ENCODE measurements at regions not wholly inside any gene's neighbourhood (a gene's known extent, or its start where the extent isn't known, plus 50 kb on each side); places are given as distances from the start of the nearest gene placed in this dataset.

DNA sequence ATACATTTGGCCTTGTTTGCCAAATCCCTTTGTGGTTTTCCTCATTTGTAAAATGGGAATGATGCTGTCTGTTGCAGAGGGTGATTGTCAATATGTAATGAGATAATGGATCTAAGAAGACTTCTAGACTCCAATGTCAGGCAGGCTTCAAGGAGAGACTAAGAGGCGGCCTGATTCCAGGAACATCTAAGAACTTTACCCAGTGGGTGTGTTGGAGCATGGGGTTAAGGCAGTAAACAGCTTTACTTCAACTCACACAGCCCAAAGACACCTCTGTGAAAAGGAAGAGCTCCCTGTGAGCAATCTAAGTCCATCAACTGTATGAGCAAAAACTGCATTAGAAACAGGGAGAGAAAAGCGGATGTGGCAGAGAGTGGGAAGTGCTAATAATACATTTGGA is 560.6 kb downstream of the PDCD6IP start:
- Mint-ChIP-seq H3K27me3 (no peaks in the 10 kb centered on the region), H3K4me3 (no peak overlapping the region), H3K36me3 (ENCODE audit: low read depth) (no peaks in the 10 kb centered on the region), H3K4me1 (ENCODE audit: low read depth) (peaks cover 4% of the 10 kb centered on the region), H3K27ac (no peak overlapping the region), H3K9me3 (no peaks in the 10 kb centered on the region)

DNA sequence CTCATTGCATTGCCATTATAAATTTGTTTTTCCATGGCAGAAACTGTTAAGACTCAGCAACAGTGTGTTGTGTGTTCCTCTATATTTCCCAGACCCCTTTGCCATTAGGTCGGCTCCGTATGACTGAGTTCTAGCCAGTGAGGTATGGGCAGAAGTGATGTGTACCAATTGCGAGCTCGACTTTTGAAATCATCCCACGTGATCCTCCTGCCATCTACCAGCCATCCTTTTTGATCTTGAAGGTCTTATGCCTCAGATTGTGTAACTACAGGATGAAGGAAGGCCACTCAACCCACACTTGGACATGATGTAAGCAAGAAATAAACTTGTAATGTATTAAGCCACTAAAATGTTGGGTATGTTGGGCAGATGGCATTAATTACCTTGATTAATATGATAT is 562.3 kb downstream of the PDCD6IP start:
- H3K36me3 Mint-ChIP-seq (ENCODE audit: low read depth) = no peaks in the 10 kb centered on the region
- no peak overlapping the region for H3K27ac Mint-ChIP-seq
- no peaks in the 10 kb centered on the region for H3K27me3 Mint-ChIP-seq
- no peaks in the 10 kb centered on the region for H3K9me3 Mint-ChIP-seq
- no peak overlapping the region for H3K4me3 Mint-ChIP-seq
- peaks cover 4% of the 10 kb centered on the region for H3K4me1 Mint-ChIP-seq (ENCODE audit: low read depth)

DNA sequence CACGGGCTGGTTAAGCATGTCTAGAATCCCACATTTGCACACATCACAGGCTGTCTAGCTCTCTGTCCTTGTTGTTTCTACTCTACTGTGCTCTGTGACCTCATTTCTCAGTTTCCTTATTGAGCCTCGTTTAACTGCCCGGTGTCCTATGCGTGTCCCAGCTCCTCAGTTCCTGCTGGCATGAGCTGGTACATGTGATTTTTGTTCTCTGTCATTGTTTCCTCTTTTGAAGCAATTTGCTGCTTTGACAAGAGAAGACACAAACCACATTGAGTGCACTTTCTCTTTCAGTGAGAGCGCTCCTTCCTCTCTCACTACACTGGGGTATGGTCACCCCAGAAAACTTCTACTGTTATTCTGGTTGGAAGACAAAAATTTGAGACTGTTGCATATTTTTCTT is 563.5 kb downstream of the PDCD6IP start:
- no peaks in the 10 kb centered on the region for H3K27me3 Mint-ChIP-seq
- no peak overlapping the region for H3K4me3 Mint-ChIP-seq
- H3K27ac Mint-ChIP-seq = no peak overlapping the region
- H3K9me3 Mint-ChIP-seq = no peaks in the 10 kb centered on the region
- H3K4me1 Mint-ChIP-seq (ENCODE audit: low read depth) = peaks cover 4% of the 10 kb centered on the region
- no peaks in the 10 kb centered on the region for H3K36me3 Mint-ChIP-seq (ENCODE audit: low read depth)

DNA sequence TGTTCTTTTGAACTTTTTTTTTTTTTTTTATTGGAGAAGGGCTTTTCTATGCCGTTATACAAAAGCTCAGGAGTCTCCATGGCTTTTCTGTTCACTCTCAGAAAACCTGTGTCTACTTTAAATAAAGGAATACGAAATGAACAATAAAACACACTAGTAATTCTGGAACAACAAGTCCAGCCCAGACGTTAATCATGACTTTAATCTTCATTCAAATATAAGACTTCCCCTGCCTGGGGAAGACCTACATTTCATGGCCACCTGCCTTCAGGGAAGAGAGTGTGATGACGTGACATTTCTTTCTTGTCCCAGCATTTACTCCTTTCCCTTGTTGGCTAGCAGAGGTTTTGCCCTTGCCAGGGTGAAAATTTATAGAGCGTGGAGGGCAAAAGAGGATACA is 564.5 kb downstream of the PDCD6IP start:
- no peak overlapping the region for H3K27ac Mint-ChIP-seq
- H3K27me3 Mint-ChIP-seq = no peaks in the 10 kb centered on the region
- peaks cover 4% of the 10 kb centered on the region for H3K4me1 Mint-ChIP-seq (ENCODE audit: low read depth)
- H3K36me3 Mint-ChIP-seq (ENCODE audit: low read depth) = no peaks in the 10 kb centered on the region
- no peaks in the 10 kb centered on the region for H3K9me3 Mint-ChIP-seq
- H3K4me3 Mint-ChIP-seq = no peak overlapping the region

DNA sequence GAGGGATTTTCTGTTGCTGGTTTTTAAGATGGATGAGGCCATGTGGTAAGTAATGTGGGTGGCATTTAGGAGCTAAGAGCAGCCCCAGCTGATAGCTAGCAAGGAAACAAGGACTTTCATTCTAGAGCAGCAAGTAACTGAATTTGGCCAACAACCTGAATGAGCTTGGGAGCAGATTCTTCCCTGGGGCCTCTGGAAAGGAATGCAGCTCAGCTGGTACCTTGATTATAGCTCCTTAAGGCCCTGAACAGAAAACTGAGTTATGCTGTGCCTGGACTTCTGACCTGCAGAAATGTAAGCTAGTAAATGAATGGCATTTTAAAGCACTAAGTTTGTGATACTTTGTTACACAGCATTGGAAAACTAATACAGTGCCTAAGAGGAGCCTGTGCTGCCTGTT is 565.5 kb downstream of the PDCD6IP start:
- H3K9me3 Mint-ChIP-seq = no peaks in the 10 kb centered on the region
- H3K27ac Mint-ChIP-seq = no peak overlapping the region
- H3K36me3 Mint-ChIP-seq (ENCODE audit: low read depth) = no peaks in the 10 kb centered on the region
- H3K27me3 Mint-ChIP-seq = no peaks in the 10 kb centered on the region
- H3K4me3 Mint-ChIP-seq = no peak overlapping the region
- peaks cover 4% of the 10 kb centered on the region for H3K4me1 Mint-ChIP-seq (ENCODE audit: low read depth)

DNA sequence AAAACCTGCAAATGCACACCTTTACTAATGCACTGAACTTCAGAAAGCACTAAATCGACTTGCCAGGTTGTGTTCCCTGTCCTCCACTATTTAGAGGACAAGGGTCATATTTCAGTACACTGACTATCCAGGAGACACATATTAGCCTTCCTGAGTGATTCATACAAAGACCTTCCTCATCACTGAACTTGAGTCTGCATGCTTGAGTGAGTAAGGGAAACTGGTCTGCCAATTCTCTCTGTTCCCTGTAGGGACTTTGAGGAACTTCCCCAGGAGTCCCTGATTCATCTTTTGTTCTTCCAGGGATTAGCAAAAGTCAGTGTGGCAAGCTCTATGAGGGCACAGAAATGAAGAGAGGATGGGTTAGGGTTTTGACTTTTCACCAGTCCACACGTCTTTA is 565.9 kb downstream of the PDCD6IP start:
- Mint-ChIP-seq H3K9me3 (no peaks in the 10 kb centered on the region), H3K27ac (no peak overlapping the region), H3K4me3 (no peak overlapping the region), H3K4me1 (ENCODE audit: low read depth) (peaks cover 4% of the 10 kb centered on the region), H3K36me3 (ENCODE audit: low read depth) (no peaks in the 10 kb centered on the region), H3K27me3 (no peaks in the 10 kb centered on the region)

DNA sequence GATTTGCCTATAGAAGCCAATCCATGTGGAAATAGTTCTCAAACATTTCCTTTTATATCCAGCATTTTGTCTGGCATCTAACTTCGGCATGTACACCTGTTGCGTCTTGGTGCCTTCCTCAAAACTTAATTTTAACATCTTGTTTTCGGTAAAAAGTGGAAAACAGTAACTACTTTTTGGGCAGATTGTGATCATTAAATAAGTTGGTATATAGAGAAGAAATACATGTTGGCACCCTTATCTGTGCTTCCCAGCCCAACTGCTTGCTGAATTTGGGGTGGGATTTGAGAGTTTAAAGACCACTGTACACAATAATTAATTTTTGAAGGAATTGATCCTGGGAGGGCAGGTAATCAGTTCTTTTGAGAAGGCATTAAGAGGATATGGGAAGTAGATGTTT is 566.8 kb downstream of the PDCD6IP start:
- Mint-ChIP-seq H3K27me3 (no peaks in the 10 kb centered on the region), H3K27ac (no peak overlapping the region), H3K4me3 (no peak overlapping the region), H3K4me1 (ENCODE audit: low read depth) (peaks cover 4% of the 10 kb centered on the region), H3K9me3 (no peaks in the 10 kb centered on the region), H3K36me3 (ENCODE audit: low read depth) (no peaks in the 10 kb centered on the region)

DNA sequence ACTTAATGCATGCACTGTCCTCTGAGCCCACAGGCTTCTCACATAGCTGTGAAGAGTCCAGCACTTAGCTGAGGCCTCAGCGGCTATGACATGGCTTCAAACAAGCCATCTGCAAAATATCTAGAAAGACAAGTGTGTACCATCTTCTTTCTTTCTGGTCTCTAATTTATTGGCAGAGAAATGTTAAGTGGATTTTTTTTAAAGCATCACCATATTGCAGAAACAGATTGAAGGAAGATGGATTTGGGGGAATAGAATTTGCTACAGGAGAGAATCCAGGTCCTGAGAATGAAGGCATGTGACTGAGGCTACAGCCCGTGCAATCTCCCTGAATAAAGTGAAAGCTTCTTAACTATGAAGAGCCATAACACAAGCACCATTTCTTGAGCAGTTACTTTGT is 567.3 kb downstream of the PDCD6IP start:
- no peak overlapping the region for H3K4me3 Mint-ChIP-seq
- H3K9me3 Mint-ChIP-seq = no peaks in the 10 kb centered on the region
- H3K4me1 Mint-ChIP-seq (ENCODE audit: low read depth) = peaks cover 4% of the 10 kb centered on the region
- H3K36me3 Mint-ChIP-seq (ENCODE audit: low read depth) = no peaks in the 10 kb centered on the region
- no peaks in the 10 kb centered on the region for H3K27me3 Mint-ChIP-seq
- H3K27ac Mint-ChIP-seq = no peak overlapping the region

DNA sequence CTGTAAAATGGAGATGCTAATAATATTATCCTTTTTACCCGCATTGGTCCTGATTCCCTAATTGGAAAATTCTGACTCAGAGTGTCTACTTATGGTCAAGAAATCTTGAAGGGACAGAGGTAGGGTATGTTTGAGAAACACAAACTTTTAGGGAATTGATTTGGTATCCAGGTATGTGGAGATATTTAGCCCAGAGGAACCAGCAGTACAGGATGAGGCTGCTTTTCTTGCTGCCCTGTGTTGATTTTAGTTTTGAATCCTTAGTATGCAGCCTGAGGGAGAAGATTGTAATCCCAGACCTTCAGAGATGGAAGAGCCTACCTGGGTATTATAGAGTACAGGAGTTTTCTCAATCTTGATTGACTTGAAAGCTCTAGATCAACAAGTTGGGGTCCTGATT is 569.1 kb downstream of the PDCD6IP start:
- H3K9me3 Mint-ChIP-seq = peaks cover 3% of the 10 kb centered on the region
- H3K36me3 Mint-ChIP-seq (ENCODE audit: low read depth) = no peaks in the 10 kb centered on the region
- H3K4me1 Mint-ChIP-seq (ENCODE audit: low read depth) = no peaks in the 10 kb centered on the region
- no peak overlapping the region for H3K4me3 Mint-ChIP-seq
- no peaks in the 10 kb centered on the region for H3K27me3 Mint-ChIP-seq
- no peak overlapping the region for H3K27ac Mint-ChIP-seq

DNA sequence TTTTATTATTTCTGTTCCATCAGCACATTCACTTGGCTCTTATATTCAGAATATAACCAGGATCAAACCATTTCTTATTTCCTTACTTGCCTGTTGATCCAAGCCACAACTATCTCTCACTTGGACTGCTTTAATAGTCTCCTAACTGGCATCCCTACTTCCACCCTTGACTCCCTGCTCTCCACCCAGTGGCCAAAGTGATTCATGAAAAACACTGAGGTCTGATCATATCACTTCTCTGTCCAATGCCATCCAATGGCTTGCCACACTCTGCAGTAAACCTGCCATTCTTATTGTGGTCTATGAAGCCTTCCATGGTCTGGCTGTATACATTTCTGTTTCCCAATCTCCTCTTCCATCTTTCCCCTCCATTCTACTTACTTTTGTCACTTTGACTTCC is 576.1 kb downstream of the PDCD6IP start:
- no peaks in the 10 kb centered on the region for H3K4me1 Mint-ChIP-seq (ENCODE audit: low read depth)
- no peaks in the 10 kb centered on the region for H3K27me3 Mint-ChIP-seq
- H3K27ac Mint-ChIP-seq = no peak overlapping the region

DNA sequence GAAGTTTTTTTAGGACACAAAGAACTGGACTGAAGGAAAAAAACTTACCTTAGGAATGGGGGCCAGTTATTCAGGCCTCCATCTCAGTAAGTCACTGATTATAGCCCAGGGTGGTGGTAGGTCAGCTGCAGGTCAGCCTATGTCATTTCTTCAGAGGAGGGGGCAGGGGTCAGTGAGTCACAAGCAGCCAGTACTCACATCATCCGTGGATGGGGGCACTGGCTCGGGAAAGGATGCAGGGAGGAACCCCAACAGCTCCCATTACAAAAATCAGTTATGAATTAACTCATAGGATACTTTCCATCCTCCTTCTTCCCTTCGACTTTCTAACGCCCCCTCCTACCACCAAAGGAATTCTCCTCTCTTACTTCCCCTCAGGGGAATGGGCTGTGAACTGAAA is 578.3 kb downstream of the PDCD6IP start:
- H3K27ac Mint-ChIP-seq = no peak overlapping the region
- no peaks in the 10 kb centered on the region for H3K27me3 Mint-ChIP-seq
- H3K9me3 Mint-ChIP-seq = no peaks in the 10 kb centered on the region
- H3K36me3 Mint-ChIP-seq (ENCODE audit: low read depth) = no peaks in the 10 kb centered on the region
- no peak overlapping the region for H3K4me3 Mint-ChIP-seq
- H3K4me1 Mint-ChIP-seq (ENCODE audit: low read depth) = no peaks in the 10 kb centered on the region

More for the DNA sequence above, 576.1 kb downstream of the PDCD6IP start:
- no peak overlapping the region for H3K4me3 Mint-ChIP-seq
- peaks cover 3% of the 10 kb centered on the region for H3K9me3 Mint-ChIP-seq
- no peaks in the 10 kb centered on the region for H3K36me3 Mint-ChIP-seq (ENCODE audit: low read depth)

DNA sequence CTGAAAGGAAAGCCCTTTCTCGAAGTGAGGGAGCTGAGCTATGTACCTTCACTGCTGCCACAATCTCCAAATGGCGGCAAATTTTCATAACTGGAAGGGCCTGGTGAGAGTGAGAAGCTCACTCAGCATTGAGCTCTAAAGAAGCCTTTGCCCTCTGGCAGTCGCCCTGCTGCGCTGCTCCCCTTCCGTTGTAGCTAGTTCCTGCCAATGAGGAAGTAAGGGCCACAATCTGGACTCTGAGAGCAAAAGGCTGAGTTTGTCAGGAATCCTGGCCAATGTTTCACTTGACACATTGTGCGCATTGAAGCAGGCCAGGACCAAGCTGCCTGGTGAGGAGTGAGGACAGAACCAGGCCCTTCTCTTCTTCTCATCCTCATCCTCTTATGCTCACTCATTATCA is 579.5 kb downstream of the PDCD6IP start:
- Mint-ChIP-seq H3K4me3 (no peak overlapping the region), H3K27me3 (no peaks in the 10 kb centered on the region), H3K36me3 (ENCODE audit: low read depth) (no peaks in the 10 kb centered on the region), H3K27ac (no peak overlapping the region), H3K4me1 (ENCODE audit: low read depth) (no peaks in the 10 kb centered on the region), H3K9me3 (no peaks in the 10 kb centered on the region)

DNA sequence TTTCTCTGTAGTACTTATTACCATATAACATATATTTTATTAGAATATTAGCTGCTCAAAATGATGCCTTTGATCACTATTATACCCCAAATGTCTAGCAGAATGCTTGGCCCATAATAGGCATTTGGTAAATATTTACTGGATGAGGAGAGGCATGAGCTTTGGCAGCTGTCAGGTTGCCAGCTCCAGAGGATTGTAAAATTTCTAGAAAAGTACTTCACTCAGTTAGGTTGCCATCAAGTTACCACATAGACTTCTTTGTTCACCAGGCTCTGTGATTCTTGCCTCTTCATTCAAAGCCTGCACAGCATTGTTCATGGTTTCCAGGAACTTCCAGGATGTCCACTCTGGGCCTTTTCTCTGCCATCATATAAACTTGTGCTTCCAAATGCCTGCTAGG is 582.8 kb downstream of the PDCD6IP start:
- Mint-ChIP-seq H3K9me3 (no peaks in the 10 kb centered on the region), H3K4me1 (ENCODE audit: low read depth) (no peaks in the 10 kb centered on the region), H3K27ac (no peak overlapping the region), H3K36me3 (ENCODE audit: low read depth) (no peaks in the 10 kb centered on the region), H3K27me3 (no peaks in the 10 kb centered on the region), H3K4me3 (no peak overlapping the region)

DNA sequence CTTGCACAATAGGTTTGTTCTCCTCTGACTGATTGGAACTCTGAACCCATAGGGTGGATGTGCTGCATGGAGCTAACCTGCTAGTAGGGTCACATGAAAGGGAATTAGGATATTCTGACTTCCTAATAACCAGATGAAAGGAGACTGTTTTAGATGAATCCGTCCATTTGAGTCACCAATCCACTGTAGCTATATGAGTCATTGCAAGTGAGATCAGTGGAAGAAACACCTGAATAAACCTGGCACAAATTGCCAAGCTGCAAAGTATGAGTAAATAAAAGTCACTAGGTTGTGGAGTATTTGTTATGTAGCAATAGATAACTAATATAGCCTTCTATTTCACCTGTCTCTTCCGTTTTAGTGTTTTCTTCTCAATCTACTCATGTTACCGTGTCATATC is 584.4 kb downstream of the PDCD6IP start:
- Mint-ChIP-seq H3K4me3 (no peak overlapping the region), H3K27me3 (no peaks in the 10 kb centered on the region), H3K27ac (no peak overlapping the region), H3K36me3 (ENCODE audit: low read depth) (no peaks in the 10 kb centered on the region), H3K4me1 (ENCODE audit: low read depth) (no peaks in the 10 kb centered on the region), H3K9me3 (no peaks in the 10 kb centered on the region)

DNA sequence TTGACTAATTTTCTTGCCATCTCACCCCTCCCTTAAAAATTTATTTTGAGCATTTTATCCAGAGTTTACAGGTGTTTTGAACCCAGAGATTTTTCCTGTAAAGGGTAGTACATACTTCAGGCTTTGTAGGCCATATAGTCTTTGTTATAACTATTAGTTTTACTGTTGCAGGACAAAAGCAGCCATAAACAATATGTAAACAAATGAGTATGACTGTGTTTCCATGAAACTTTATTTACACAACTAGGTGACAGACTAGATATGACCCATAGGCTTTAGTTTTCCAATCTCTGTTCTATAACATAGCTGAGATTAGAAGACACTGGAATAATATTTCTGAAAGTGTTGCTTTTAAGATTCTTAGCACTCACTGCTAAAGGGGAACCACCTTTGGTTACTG is 587.9 kb downstream of the PDCD6IP start:
- H3K9me3 Mint-ChIP-seq = no peaks in the 10 kb centered on the region
- no peaks in the 10 kb centered on the region for H3K4me1 Mint-ChIP-seq (ENCODE audit: low read depth)
- no peaks in the 10 kb centered on the region for H3K36me3 Mint-ChIP-seq (ENCODE audit: low read depth)
- no peak overlapping the region for H3K4me3 Mint-ChIP-seq
- no peaks in the 10 kb centered on the region for H3K27me3 Mint-ChIP-seq
- H3K27ac Mint-ChIP-seq = no peak overlapping the region

DNA sequence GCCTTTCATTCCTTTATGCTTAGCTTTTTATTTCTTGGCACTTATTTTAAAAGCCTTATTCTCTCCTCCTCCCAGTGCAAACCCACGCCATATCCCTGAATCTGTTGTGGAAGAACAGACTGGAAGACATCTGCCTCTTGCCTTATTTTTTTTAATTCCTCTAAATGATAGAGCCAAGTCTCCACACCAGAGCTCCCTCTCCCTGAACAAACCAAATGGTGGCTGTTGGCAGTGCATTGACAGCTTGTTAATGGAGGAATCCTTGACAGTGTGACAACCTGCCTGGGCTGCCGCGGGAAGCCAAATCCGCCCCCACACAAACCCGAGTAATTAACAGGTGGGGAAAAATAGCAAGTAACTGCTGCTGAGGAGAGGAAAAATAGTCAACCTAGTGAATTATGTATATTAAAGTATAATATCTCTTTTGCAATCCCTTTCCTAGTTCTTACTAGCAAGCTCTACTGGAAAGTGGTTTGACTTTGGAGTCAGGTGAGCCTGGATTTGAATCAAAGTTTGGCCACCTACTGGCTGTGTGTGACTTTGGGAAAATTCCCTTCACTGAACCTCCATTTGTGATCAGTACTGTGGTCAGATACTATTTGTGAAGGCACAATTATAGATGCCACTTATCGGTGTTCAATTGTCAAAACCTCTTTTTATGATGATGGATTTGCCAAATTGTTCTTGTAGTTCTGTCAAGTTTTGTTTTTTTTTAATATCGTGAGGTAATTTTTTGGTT is 589.6 kb downstream of the PDCD6IP start:
- Mint-ChIP-seq H3K36me3 (ENCODE audit: low read depth) (no peaks in the 10 kb centered on the region), H3K27me3 (no peaks in the 10 kb centered on the region), H3K4me1 (ENCODE audit: low read depth) (no peaks in the 10 kb centered on the region), H3K9me3 (peaks cover 2% of the 10 kb centered on the region), H3K4me3 (no peak overlapping the region), H3K27ac (no peak overlapping the region)

All from stimulated activated naive CD8-positive, alpha-beta T cell treated with anti-CD3 and anti-CD28 coated beads, Interleukin-15, Interleukin-2, amounts not matched to agents 100 ng/mL and 50 ng/mL, for 24 hours (primary cell).